MM.1S (cell line): ENCODE measurements at regions not wholly inside any gene's neighbourhood (a gene's known extent, or its start where the extent isn't known, plus 50 kb on each side); places are given as distances from the start of the nearest gene placed in this dataset.
"Not testable (repeated sequence)": the region's sequence is repeated elsewhere in the genome, so short reads cannot be mapped to it uniquely, and the experiment has no call there.

Source experiments
- DNase-seq: peaks from one replicate; pipeline ENCODE4 v3.0.0-alpha.2; 2015
- H2AFZ ChIP-seq: fragments of 300-600 bp; sonication (generic); 2 replicates; pipeline ENCODE4 v1.6.0; 2016; ENCODE audit warnings: antibody characterized with exemption, low read length
- H3F3A ChIP-seq: fragments of 300-600 bp; sonication (generic); 2 replicates; pipeline ENCODE4 v1.6.1; 2016; ENCODE audit warnings: mild to moderate bottlenecking, antibody characterized with exemption, low read length, moderate library complexity, mixed read lengths; ENCODE audit not compliant: insufficient read depth
- H3K27ac ChIP-seq: fragments of 300-600 bp; sonication (generic); 2 replicates; pipeline ENCODE4 v1.5.1; 2016; ENCODE audit warnings: mild to moderate bottlenecking, low read length
- H3K27me3 ChIP-seq: fragments of 300-600 bp; sonication (generic); replicated peaks from 2 replicates; pipeline ENCODE4 v1.6.0; 2016; ENCODE audit warnings: low read length; ENCODE audit not compliant: insufficient read depth
- H3K36me3 ChIP-seq: fragments of 300-600 bp; sonication (generic); replicated peaks from 2 replicates; pipeline ENCODE4 v1.6.1; 2016; ENCODE audit warnings: mild to moderate bottlenecking, low read length, mixed read lengths; ENCODE audit not compliant: insufficient read depth
- H3K4me1 ChIP-seq: fragments of 300-600 bp; sonication (generic); 2 replicates; pipeline ENCODE4 v1.6.1; 2016; ENCODE audit warnings: low read length, mixed read lengths
- H3K4me2 ChIP-seq: fragments of 300-600 bp; sonication (generic); 2 replicates; pipeline ENCODE4 v1.6.0; 2016; ENCODE audit warnings: low read depth, low read length
- H3K4me3 ChIP-seq: fragments of 300-600 bp; sonication (generic); 2 replicates; pipeline ENCODE4 v1.5.1; 2016; ENCODE audit warnings: low read length, mixed read lengths
- H3K79me2 ChIP-seq: fragments of 300-600 bp; sonication (generic); 2 replicates; pipeline ENCODE4 v1.6.1; 2016; ENCODE audit warnings: mixed run types, low read length, mixed read lengths
- H3K9ac ChIP-seq: fragments of 300-600 bp; sonication (generic); 2 replicates; pipeline ENCODE4 v1.6.1; 2016; ENCODE audit warnings: low read length, mixed read lengths
- H3K9me2 ChIP-seq: fragments of 300-600 bp; sonication (generic); replicated peaks from 2 replicates; pipeline ENCODE4 v1.6.1; 2016; ENCODE audit warnings: mild to moderate bottlenecking, low read length, mixed read lengths; ENCODE audit not compliant: insufficient read depth
- H3K9me3 ChIP-seq: fragments of 300-600 bp; sonication (generic); replicated peaks from 2 replicates; pipeline ENCODE4 v1.6.1; 2016; ENCODE audit warnings: mild to moderate bottlenecking, low read length, mixed read lengths; ENCODE audit not compliant: insufficient read depth
- H4K20me1 ChIP-seq: fragments of 300-600 bp; sonication (generic); 2 replicates; pipeline ENCODE4 v1.6.1; 2016; ENCODE audit warnings: mild to moderate bottlenecking, low read length, moderate library complexity, mixed read lengths; ENCODE audit not compliant: insufficient read depth
- EZH2 ChIP-seq: fragments of 300-600 bp; sonication (generic); optimal IDR thresholded peaks from 2 replicates; pipeline ENCODE3; 2017; ENCODE audit warnings: low read depth, mild to moderate bottlenecking, antibody characterized with exemption, low read length, mixed read lengths
- EZH2phosphoT487 ChIP-seq: fragments of 300-600 bp; sonication (generic); IDR thresholded peaks from 2 replicates; pipeline ENCODE4 v1.6.1; 2018; ENCODE audit warnings: antibody characterized with exemption, low read length
- TF ChIP-seq, protein P1 (sequence below): fragments of 300-600 bp; sonication (generic); IDR thresholded peaks from 2 replicates; pipeline ENCODE4 v1.5.1; 2016; ENCODE audit warnings: antibody characterized with exemption, low read length, mixed read lengths

DNA sequence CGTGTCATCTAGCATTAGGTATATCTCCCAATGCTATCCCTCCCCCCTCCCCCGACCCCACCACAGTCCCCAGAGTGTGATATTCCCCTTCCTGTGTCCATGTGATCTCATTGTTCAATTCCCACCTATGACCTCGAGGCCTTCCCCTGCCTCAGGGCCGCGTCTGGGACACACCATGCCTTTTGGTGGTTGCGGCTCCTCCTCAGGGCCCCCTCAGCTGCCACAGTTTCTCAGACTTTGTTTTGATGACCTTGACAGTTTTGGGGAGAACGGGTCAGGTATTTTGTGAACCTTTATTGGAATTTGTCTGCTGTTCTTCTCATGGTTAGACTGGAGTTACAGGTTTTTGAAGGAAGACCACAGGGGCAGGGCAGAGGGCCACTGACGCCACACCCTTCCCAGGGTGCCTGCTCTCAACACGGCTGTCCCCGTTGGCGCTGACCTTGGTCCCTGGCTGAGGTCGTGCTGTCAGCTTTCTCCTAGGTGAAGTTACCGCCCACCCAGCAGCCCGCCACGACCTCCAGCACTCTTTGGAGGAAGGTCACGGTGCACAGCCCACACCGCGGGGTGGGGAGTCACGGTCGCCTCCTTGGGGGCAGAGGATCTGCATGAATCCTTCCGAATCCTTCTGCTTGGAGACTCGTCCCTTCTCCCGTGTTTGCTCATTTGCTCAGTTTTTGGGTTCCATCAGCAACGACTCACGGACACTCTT lies 130.5 kb downstream of the KIF26A start:
- Histone ChIP-seq H3K9me2 (no peaks in the 10 kb centered on the region), H3K27me3 (peaks cover 39% of the 10 kb centered on the region), H3K4me3 (no peak overlapping the region), H3K79me2 (no peaks in the 10 kb centered on the region), H2AFZ (no peak overlapping the region), H3K9me3 (no peaks in the 10 kb centered on the region), H3K27ac (no peak overlapping the region), H4K20me1 (no peaks in the 10 kb centered on the region), H3K4me2 (no peak overlapping the region), H3F3A (no peaks in the 10 kb centered on the region), H3K36me3 (no peaks in the 10 kb centered on the region), H3K4me1 (no peaks in the 10 kb centered on the region), H3K9ac (no peak overlapping the region)
- TF ChIP-seq, protein P1, sequence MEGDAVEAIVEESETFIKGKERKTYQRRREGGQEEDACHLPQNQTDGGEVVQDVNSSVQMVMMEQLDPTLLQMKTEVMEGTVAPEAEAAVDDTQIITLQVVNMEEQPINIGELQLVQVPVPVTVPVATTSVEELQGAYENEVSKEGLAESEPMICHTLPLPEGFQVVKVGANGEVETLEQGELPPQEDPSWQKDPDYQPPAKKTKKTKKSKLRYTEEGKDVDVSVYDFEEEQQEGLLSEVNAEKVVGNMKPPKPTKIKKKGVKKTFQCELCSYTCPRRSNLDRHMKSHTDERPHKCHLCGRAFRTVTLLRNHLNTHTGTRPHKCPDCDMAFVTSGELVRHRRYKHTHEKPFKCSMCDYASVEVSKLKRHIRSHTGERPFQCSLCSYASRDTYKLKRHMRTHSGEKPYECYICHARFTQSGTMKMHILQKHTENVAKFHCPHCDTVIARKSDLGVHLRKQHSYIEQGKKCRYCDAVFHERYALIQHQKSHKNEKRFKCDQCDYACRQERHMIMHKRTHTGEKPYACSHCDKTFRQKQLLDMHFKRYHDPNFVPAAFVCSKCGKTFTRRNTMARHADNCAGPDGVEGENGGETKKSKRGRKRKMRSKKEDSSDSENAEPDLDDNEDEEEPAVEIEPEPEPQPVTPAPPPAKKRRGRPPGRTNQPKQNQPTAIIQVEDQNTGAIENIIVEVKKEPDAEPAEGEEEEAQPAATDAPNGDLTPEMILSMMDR: no peak
- TF ChIP-seq EZH2phosphoT487 (no peak), EZH2 (no peak)
- DNase-seq: no peak

DNA sequence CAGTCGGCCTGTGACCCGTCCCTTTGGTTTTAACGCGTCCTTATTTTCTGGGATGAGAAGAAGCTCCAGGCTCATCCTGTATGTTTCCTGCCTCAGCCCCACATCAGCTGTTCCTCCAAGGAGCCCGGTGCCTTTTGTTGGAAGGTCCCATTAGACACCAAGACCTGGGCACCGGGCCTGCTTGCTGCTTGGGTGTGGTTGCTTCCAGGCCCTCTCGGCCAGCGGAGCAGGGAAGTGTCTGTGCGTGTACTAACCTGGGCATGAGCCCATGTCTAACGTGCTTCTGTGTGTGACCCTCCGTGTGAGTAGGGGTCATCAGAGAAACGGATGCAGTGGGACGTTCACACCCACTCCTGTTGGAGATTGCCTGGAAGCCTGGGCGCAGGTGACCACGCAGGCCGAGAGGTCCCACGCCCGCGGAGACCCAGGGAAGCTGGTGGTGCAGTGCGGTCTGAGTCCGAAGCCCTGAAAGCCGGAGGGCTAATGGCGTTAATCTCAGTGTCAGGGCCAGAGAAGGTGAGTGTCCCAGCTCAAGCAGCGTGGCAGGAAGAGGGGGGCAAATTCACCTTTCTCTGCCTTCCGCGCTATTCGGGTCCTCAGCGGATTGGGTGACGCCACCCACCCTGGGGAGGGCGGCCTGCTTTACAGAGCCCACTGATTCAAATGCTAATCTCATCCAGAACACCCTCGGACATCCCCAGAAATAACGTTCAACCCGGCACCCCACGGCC lies 131.3 kb downstream of the KIF26A start:
- not testable (repeated sequence) for H3K4me1 ChIP-seq, H3K9me3 ChIP-seq, H3K27ac ChIP-seq, H3K79me2 ChIP-seq, H3F3A ChIP-seq, H2AFZ ChIP-seq, H3K36me3 ChIP-seq, H3K4me2 ChIP-seq, H3K4me3 ChIP-seq, H3K9me2 ChIP-seq, H4K20me1 ChIP-seq, H3K9ac ChIP-seq, DNase-seq
- H3K27me3 ChIP-seq: peaks cover 43% of the 10 kb centered on the region

DNA sequence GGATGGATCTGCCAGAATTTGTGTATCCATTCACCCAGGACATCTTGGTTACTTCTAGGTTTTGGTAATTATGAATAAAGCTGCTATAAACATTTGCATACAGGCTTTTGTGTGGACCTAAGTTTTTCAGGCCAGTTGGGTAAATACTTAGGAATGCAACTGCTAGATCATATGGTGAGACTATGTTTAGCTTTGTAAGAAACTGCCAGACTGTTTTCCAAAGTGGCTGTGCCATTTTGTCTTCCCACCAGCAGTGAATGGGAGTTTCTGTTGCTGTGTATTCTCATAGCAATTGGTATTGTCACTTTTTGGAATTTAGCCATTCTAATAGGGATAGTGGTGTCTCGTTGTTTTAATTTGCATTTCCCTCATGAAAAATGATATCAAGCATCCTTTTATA lies 133.0 kb downstream of the KIF26A start:
- H3K9ac ChIP-seq: no peak overlapping the region
- no peaks in the 10 kb centered on the region for H3K9me2 ChIP-seq
- no peaks in the 10 kb centered on the region for H3K36me3 ChIP-seq
- H3K4me2 ChIP-seq: no peak overlapping the region
- H3K79me2 ChIP-seq: no peaks in the 10 kb centered on the region
- H3K9me3 ChIP-seq: no peaks in the 10 kb centered on the region
- H3K27ac ChIP-seq: no peak overlapping the region
- TF ChIP-seq EZH2phosphoT487: no peak
- TF ChIP-seq, protein P1: no peak
- no peak for TF ChIP-seq EZH2
- H2AFZ ChIP-seq: no peak overlapping the region
- no peak overlapping the region for H3K4me3 ChIP-seq
- DNase-seq: no peak
- peaks cover 46% of the 10 kb centered on the region for H3K27me3 ChIP-seq
- no peaks in the 10 kb centered on the region for H3F3A ChIP-seq
- no peaks in the 10 kb centered on the region for H4K20me1 ChIP-seq
- H3K4me1 ChIP-seq: no peaks in the 10 kb centered on the region

DNA sequence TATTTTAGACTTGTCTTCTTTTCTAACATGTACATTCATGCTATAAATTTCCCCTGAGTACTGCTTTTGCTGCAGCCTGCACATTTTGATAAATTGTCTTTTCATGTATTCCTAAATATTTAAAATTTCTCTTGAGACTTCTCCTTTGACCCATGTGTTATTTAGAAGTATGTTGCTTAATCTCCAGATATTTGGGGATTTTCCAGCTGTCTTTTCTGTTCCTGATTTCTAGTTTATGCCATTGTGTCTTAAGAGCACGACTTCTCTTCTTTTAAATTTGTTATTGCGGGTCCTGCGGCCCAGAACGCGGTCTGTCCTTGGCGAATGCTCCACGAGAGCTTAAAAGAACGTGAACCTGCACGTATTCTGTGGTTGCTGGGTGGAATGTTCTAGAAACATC lies 136.4 kb downstream of the KIF26A start:
- Histone ChIP-seq H3K4me2 (no peak overlapping the region), H3K9me2 (no peaks in the 10 kb centered on the region), H3K27ac (no peak overlapping the region), H2AFZ (no peak overlapping the region), H3K36me3 (no peaks in the 10 kb centered on the region), H3K9ac (no peak overlapping the region), H3K4me1 (no peaks in the 10 kb centered on the region), H3K4me3 (no peak overlapping the region), H3F3A (no peaks in the 10 kb centered on the region), H3K79me2 (no peaks in the 10 kb centered on the region), H3K9me3 (no peaks in the 10 kb centered on the region), H4K20me1 (no peaks in the 10 kb centered on the region), H3K27me3 (peaks cover 65% of the 10 kb centered on the region)
- no peak for DNase-seq
- TF ChIP-seq, protein P1: no peak
- TF ChIP-seq EZH2 (no peak), EZH2phosphoT487 (no peak)
